SKM-1 treated with dmso at 0.1 percent for 144 hours (cell line): ENCODE measurements at regions not wholly inside any gene's neighbourhood (a gene's known extent, or its start where the extent isn't known, plus 50 kb on each side); places are given as distances from the start of the nearest gene placed in this dataset.

Source experiments
- DNase-seq: peaks from one replicate; lab custom pipeline; 2025; ENCODE audit not compliant: unreplicated experiment; lab: John Stamatoyannopoulos, UW

GRCh38 chr5:165202519-165202910 lies 1697.1 kb downstream of the MAT2B start:
- no peak for DNase-seq

GRCh38 chr5:165209101-165209727 lies 1703.8 kb downstream of the MAT2B start:
- DNase-seq: peak; percentile 43

- no peak for DNase-seq
Measured at GRCh38 chr5:165224366-165225045, 1719.1 kb downstream of the MAT2B start.

GRCh38 chr5:165227515-165227914 lies 1722.1 kb downstream of the MAT2B start:
- DNase-seq: no peak

- no peak for DNase-seq
Measured at GRCh38 chr5:165228184-165228583, 1722.8 kb downstream of the MAT2B start.

- DNase-seq: no peak
Measured at GRCh38 chr5:165231821-165232508, 1726.5 kb downstream of the MAT2B start.

GRCh38 chr5:165232509-165233028 lies 1727.2 kb downstream of the MAT2B start:
- no peak for DNase-seq

- no peak for DNase-seq
Measured at GRCh38 chr5:165241811-165242210, 1736.4 kb downstream of the MAT2B start.

GRCh38 chr5:165242646-165243045 lies 1737.2 kb downstream of the MAT2B start:
- DNase-seq: no peak

- DNase-seq: no peak
Measured at GRCh38 chr5:165244407-165244806, 1739.0 kb downstream of the MAT2B start.

GRCh38 chr5:165258197-165258771 lies 1752.9 kb downstream of the MAT2B start:
- no peak for DNase-seq

GRCh38 chr5:165260426-165260825 lies 1755.0 kb downstream of the MAT2B start:
- DNase-seq: no peak

GRCh38 chr5:165263536-165263935 lies 1758.1 kb downstream of the MAT2B start:
- DNase-seq: no peak

GRCh38 chr5:165266939-165267338 lies 1761.5 kb downstream of the MAT2B start:
- DNase-seq: no peak

- no peak for DNase-seq
Measured at GRCh38 chr5:165272436-165272835, 1767.0 kb downstream of the MAT2B start.

- no peak for DNase-seq
Measured at GRCh38 chr5:165277661-165278060, 1772.2 kb downstream of the MAT2B start.

- no peak for DNase-seq
Measured at GRCh38 chr5:165282491-165282890, 1777.1 kb downstream of the MAT2B start.

- no peak for DNase-seq
Measured at GRCh38 chr5:165286692-165287091, 1781.3 kb downstream of the MAT2B start.

- no peak for DNase-seq
Measured at GRCh38 chr5:165290535-165290934, 1785.1 kb downstream of the MAT2B start.

- peak; percentile 13 for DNase-seq
Measured at GRCh38 chr5:165296401-165297130, 1791.1 kb downstream of the MAT2B start.
